Fibroblast of lung (primary cell): ENCODE measurements at regions not wholly inside any gene's neighbourhood (a gene's known extent, or its start where the extent isn't known, plus 50 kb on each side); places are given as distances from the start of the nearest gene placed in this dataset.

Experiments
- EZH2 ChIP-seq: IDR thresholded peaks from 2 replicates; pipeline ENCODE4 v1.5.1; 2012; ENCODE audit warnings: low read length, control low read depth, mild to moderate bottlenecking; ENCODE audit errors: missing control alignments
- TF ChIP-seq, protein P1 (sequence below), 2 donors: IDR thresholded peaks in 1 of 2; conservative IDR thresholded peaks in 1 of 2; 1 replicate in 1 of 2; 2 replicates in 1 of 2; pipeline ENCODE4 v1.5.1; 2011 to 2012; ENCODE audit warnings: low read length in 2 of 2, control low read depth in 1 of 2, inconsistent platforms in 1 of 2, low read depth in 1 of 2, mild to moderate bottlenecking in 1 of 2

GRCh38 chr5:130836729-130837649 lies 328.1 kb downstream of the HINT1 start:
- TF ChIP-seq, protein P1, sequence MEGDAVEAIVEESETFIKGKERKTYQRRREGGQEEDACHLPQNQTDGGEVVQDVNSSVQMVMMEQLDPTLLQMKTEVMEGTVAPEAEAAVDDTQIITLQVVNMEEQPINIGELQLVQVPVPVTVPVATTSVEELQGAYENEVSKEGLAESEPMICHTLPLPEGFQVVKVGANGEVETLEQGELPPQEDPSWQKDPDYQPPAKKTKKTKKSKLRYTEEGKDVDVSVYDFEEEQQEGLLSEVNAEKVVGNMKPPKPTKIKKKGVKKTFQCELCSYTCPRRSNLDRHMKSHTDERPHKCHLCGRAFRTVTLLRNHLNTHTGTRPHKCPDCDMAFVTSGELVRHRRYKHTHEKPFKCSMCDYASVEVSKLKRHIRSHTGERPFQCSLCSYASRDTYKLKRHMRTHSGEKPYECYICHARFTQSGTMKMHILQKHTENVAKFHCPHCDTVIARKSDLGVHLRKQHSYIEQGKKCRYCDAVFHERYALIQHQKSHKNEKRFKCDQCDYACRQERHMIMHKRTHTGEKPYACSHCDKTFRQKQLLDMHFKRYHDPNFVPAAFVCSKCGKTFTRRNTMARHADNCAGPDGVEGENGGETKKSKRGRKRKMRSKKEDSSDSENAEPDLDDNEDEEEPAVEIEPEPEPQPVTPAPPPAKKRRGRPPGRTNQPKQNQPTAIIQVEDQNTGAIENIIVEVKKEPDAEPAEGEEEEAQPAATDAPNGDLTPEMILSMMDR (conservative IDR thresholded peaks at IDR 0.05 in 1 of 2, IDR thresholded peaks at IDR 0.05 in 1 of 2; ENCODE audit: low read depth in 1 of 2, low read length in 2 of 2) = no peak
- TF ChIP-seq EZH2 = no peak
